H9 (cell line): ENCODE measurements at regions not wholly inside any gene's neighbourhood (a gene's known extent, or its start where the extent isn't known, plus 50 kb on each side); places are given as distances from the start of the nearest gene placed in this dataset.

Experiments used
- DNase-seq: peaks from one replicate; pipeline ENCODE4 v3.0.0-alpha.2; 2017
- H2AFZ ChIP-seq: one replicate; pipeline ENCODE4 v1.6.1; 2013; ENCODE audit warnings: mild to moderate bottlenecking, low read length, control low read depth, moderate library complexity
- H2AK5ac ChIP-seq: 2 replicates; pipeline ENCODE4 v1.6.1; 2013; ENCODE audit warnings: low read length, control low read depth, mixed read lengths; ENCODE audit not compliant: insufficient read length
- H2BK120ac ChIP-seq: one replicate; pipeline ENCODE4 v1.6.1; 2013; ENCODE audit warnings: low read depth, mild to moderate bottlenecking, low read length, control low read depth, inconsistent platforms; ENCODE audit not compliant: poor library complexity, severe bottlenecking
- H2BK12ac ChIP-seq: 2 replicates; pipeline ENCODE4 v1.6.1; 2013; ENCODE audit warnings: low read length, control low read depth, mixed read lengths, low read depth; ENCODE audit not compliant: insufficient read length
- H2BK15ac ChIP-seq: 2 replicates; pipeline ENCODE4 v1.6.1; 2013; ENCODE audit warnings: low read depth, low read length, control low read depth
- H2BK20ac ChIP-seq: one replicate; pipeline ENCODE4 v1.6.1; 2013; ENCODE audit warnings: low read depth, mild to moderate bottlenecking, low read length, control low read depth, inconsistent platforms; ENCODE audit not compliant: poor library complexity, severe bottlenecking
- H2BK5ac ChIP-seq: 2 replicates; pipeline ENCODE4 v1.6.1; 2013; ENCODE audit warnings: low read length, control low read depth, mixed read lengths; ENCODE audit not compliant: insufficient read length
- H3K14ac ChIP-seq: 2 replicates; pipeline ENCODE4 v1.6.1; 2013; ENCODE audit warnings: low read length, control low read depth; ENCODE audit not compliant: insufficient read depth
- H3K18ac ChIP-seq: 2 replicates; pipeline ENCODE4 v1.6.1; 2013; ENCODE audit warnings: low read depth, mild to moderate bottlenecking, mixed read lengths, low read length, control low read depth; ENCODE audit not compliant: insufficient read length
- H3K23ac ChIP-seq: 2 replicates; pipeline ENCODE4 v1.6.1; 2013; ENCODE audit warnings: low read length, control low read depth, mixed read lengths, low read depth; ENCODE audit not compliant: insufficient read length
- H3K23me2 ChIP-seq: 2 replicates; pipeline ENCODE4 v1.6.1; 2013; ENCODE audit warnings: low read depth, mild to moderate bottlenecking, mixed read lengths, low read length, control low read depth; ENCODE audit not compliant: insufficient read length, poor library complexity, severe bottlenecking
- H3K27ac ChIP-seq: 2 replicates; pipeline ENCODE4 v1.5.1; 2013; ENCODE audit warnings: low read length, control low read depth, mixed read lengths, low read depth; ENCODE audit not compliant: insufficient read length
- H3K27me3 ChIP-seq: 2 replicates; pipeline ENCODE4 v1.6.1; 2013; ENCODE audit warnings: low read length, control low read depth, inconsistent platforms; ENCODE audit not compliant: insufficient read depth
- H3K4ac ChIP-seq: 2 replicates; pipeline ENCODE4 v1.6.1; 2013; ENCODE audit warnings: low read depth, mild to moderate bottlenecking, control low read depth, inconsistent platforms, low read length, moderate library complexity
- H3K4me1 ChIP-seq: 2 replicates; pipeline ENCODE4 v1.6.1; 2013; ENCODE audit warnings: low read length, control low read depth, inconsistent platforms; ENCODE audit not compliant: insufficient read depth
- H3K4me2 ChIP-seq: 2 replicates; pipeline ENCODE4 v1.6.1; 2013; ENCODE audit warnings: low read length, control low read depth, mixed read lengths; ENCODE audit not compliant: insufficient read length, insufficient read depth
- H3K56ac ChIP-seq: 2 replicates; pipeline ENCODE4 v1.6.1; 2013; ENCODE audit warnings: low read depth, mild to moderate bottlenecking, mixed read lengths, low read length, control low read depth; ENCODE audit not compliant: insufficient read length
- H3K79me1 ChIP-seq: 2 replicates; pipeline ENCODE4 v1.6.1; 2013; ENCODE audit warnings: low read depth, mild to moderate bottlenecking, moderate library complexity, low read length, control low read depth, inconsistent platforms; ENCODE audit not compliant: insufficient read depth, poor library complexity, severe bottlenecking
- H3K79me2 ChIP-seq: 2 replicates; pipeline ENCODE4 v1.6.1; 2013; ENCODE audit warnings: low read length, control low read depth, inconsistent platforms; ENCODE audit not compliant: insufficient read depth
- H3K9ac ChIP-seq: 2 replicates; pipeline ENCODE4 v1.6.1; 2013; ENCODE audit warnings: low read length, control low read depth, mixed read lengths; ENCODE audit not compliant: insufficient read length; ENCODE audit errors: extremely low read depth
- H3K9me3 ChIP-seq: one replicate; pipeline ENCODE4 v1.6.1; 2013; ENCODE audit warnings: low read depth, low read length, inconsistent platforms; ENCODE audit not compliant: control insufficient read depth
- H3T11ph ChIP-seq: one replicate; pipeline ENCODE4 v1.6.1; 2013; ENCODE audit warnings: mild to moderate bottlenecking, low read length, control low read depth, inconsistent platforms
- H4K20me1 ChIP-seq: one replicate; pipeline ENCODE4 v1.6.1; 2013; ENCODE audit not compliant: control insufficient read depth, insufficient read length, insufficient read depth
- H4K5ac ChIP-seq: 2 replicates; pipeline ENCODE4 v1.6.1; 2013; ENCODE audit warnings: low read depth, mild to moderate bottlenecking, mixed read lengths, low read length, control low read depth; ENCODE audit not compliant: insufficient read length
- H4K8ac ChIP-seq: replicated peaks from 2 replicates; pipeline ENCODE4 v1.6.1; 2013; ENCODE audit warnings: low read length, control low read depth, mixed read lengths, low read depth; ENCODE audit not compliant: insufficient read length
- H4K91ac ChIP-seq: 2 replicates; pipeline ENCODE4 v1.6.1; 2013; ENCODE audit warnings: low read depth, mild to moderate bottlenecking, moderate library complexity, mixed read lengths, low read length, control low read depth; ENCODE audit not compliant: insufficient read length
- H3K27ac Mint-ChIP-seq, 3 experiments: 2 replicates in 2 of 3; 3 replicates in 1 of 3; pipeline ENCODE4 v1.8.0; 2020 to 2021; ENCODE audit warnings: mixed read lengths in 3 of 3, mild to moderate bottlenecking in 1 of 3, moderate library complexity in 1 of 3
- H3K27me3 Mint-ChIP-seq: 2 replicates; pipeline ENCODE4 v1.8.0; 2021; ENCODE audit warnings: low read depth, mild to moderate bottlenecking, moderate library complexity, mixed read lengths
- H3K36me3 Mint-ChIP-seq, 3 experiments: 2 replicates in 2 of 3; 3 replicates in 1 of 3; pipeline ENCODE4 v1.8.0; 2020 to 2021; ENCODE audit warnings: low read depth in 3 of 3, mixed read lengths in 3 of 3; ENCODE audit not compliant: insufficient read depth in 1 of 3
- H3K4me1 Mint-ChIP-seq, 2 experiments: 2 replicates each; pipeline ENCODE4 v1.8.0; 2020; ENCODE audit warnings: mixed read lengths in 2 of 2
- H3K4me3 Mint-ChIP-seq, 2 experiments: 2 replicates in 1 of 2; 3 replicates in 1 of 2; pipeline ENCODE4 v1.8.0; 2020 to 2021; ENCODE audit warnings: mild to moderate bottlenecking in 2 of 2, mixed read lengths in 2 of 2, moderate library complexity in 1 of 2
- H3K9me3 Mint-ChIP-seq, 2 experiments: 2 replicates in 1 of 2; 3 replicates in 1 of 2; pipeline ENCODE4 v1.8.0; 2020; ENCODE audit warnings: mild to moderate bottlenecking in 2 of 2, mixed read lengths in 2 of 2, moderate library complexity in 1 of 2
- CTCF ChIP-seq: fragments of 200-600 bp; sonication (generic); conservative IDR thresholded peaks from 3 replicates; pipeline ENCODE4 v1.8.0; 2021; ENCODE audit warnings: antibody characterized with exemption, mild to moderate bottlenecking
- WGBS: extraction: QIAGEN DNeasy Blood & Tissue Kit; methylation state at CpG from one replicate; pipeline ENCODE4 v1.1.7; 2013; ENCODE audit warnings: missing lambda C conversion rate, low lambda C conversion rate, mixed read lengths; ENCODE audit not compliant: insufficient read length; ENCODE audit errors: extremely low coverage; 5-methylcytosine and 5-hydroxymethylcytosine counted together

GRCh38 chr13:84641491-84641890 lies 759.2 kb upstream of the SLITRK1 start:
- peaks cover 1% of the 10 kb centered on the region for H3K27me3 Mint-ChIP-seq
- no peak overlapping the region for H4K5ac ChIP-seq
- H3K4ac ChIP-seq = no peak overlapping the region
- no peak overlapping the region for H4K91ac ChIP-seq
- no peak overlapping the region for H3K56ac ChIP-seq
- H3K79me1 ChIP-seq = no peaks in the 10 kb centered on the region
- H3K23me2 ChIP-seq = no peaks in the 10 kb centered on the region
- H3K4me3 Mint-ChIP-seq = no peak overlapping the region
- no peak overlapping the region for H2BK15ac ChIP-seq
- no peak overlapping the region; a peak in 1 of 7 replicates for H3K27ac Mint-ChIP-seq
- TF ChIP-seq CTCF = no peak
- H3K18ac ChIP-seq = no peak overlapping the region
- no peaks in the 10 kb centered on the region for H3K4me1 ChIP-seq
- no peaks in the 10 kb centered on the region for H3K27me3 ChIP-seq
- H3K27ac ChIP-seq = no peak overlapping the region
- no peak overlapping the region for H3T11ph ChIP-seq
- WGBS = no CpG with 5 or more reads among the region's 1 CpG
- no peaks in the 10 kb centered on the region for H4K20me1 ChIP-seq
- no peak for DNase-seq
- H2BK12ac ChIP-seq = no peak overlapping the region
- H2AFZ ChIP-seq = no peak overlapping the region
- no peak overlapping the region for H2BK120ac ChIP-seq
- H3K9me3 ChIP-seq = no peaks in the 10 kb centered on the region
- peaks cover 0 to 2% of the 10 kb centered on the region in 2 experiments; a peak in 1 of 4 replicates for H3K4me1 Mint-ChIP-seq
- H2AK5ac ChIP-seq = no peak overlapping the region
- H4K8ac ChIP-seq = no peak overlapping the region
- H3K4me2 ChIP-seq = no peak overlapping the region
- H2BK5ac ChIP-seq = no peak overlapping the region
- peaks cover 0 to 2% (median 0%) of the 10 kb centered on the region in 3 experiments; a peak in 3 of 7 replicates for H3K36me3 Mint-ChIP-seq
- H2BK20ac ChIP-seq = no peak overlapping the region
- H3K23ac ChIP-seq = no peak overlapping the region
- peaks cover 0 to 5% of the 10 kb centered on the region in 2 experiments; a peak in 4 of 5 replicates for H3K9me3 Mint-ChIP-seq
- H3K9ac ChIP-seq = no peak overlapping the region
- no peaks in the 10 kb centered on the region; the same call in 1 of the 2 replicates for H3K79me2 ChIP-seq
- no peak overlapping the region for H3K14ac ChIP-seq
